ENCODE measurements at regions not wholly inside any gene's neighbourhood (a gene's known extent, or its start where the extent isn't known, plus 50 kb on each side); places are given as distances from the start of the nearest gene placed in this dataset.
"Not testable (repeated sequence)": the region's sequence is repeated elsewhere in the genome, so short reads cannot be mapped to it uniquely, and the experiment has no call there.

DNA sequence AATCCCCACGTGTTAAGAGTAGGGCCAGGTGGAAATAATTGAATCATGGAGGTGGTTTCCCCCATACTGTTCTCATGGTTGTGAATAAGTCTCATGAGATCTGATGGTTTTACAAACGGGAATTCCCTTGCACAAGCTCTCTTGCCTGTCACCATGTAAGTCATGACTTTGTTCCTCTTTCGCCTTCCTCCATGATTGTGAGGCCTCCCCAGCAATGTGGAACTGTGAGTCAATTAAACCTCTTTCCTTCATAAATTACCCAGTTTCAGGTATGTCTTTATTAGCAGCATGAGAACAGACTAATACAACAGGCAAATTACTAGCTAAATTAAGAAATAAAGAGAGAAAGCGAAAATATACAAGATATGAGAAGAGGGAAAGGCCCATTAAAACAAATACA is 1822.6 kb upstream of the PIK3C3 start:
- DNase-seq (ENCODE audit: low read depth), result not testable (repeated sequence)

DNA sequence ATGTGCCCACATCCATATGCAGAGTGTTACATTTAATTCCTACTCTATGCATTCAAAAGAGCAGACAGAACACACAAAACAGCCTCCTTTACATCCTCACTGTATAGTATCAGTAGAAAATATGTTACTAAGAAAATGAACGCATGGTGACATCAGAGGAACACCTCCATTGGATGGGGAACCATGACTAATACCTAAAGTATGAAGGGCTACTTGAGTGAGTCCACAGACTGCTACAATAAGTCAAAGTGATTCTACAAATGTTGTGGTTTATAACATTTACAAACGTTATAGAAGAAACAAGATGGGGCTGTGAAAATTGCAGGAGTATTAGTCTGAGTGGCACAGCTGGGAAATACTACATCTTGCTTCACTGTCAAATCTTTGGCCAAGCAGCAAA is 1830.9 kb upstream of the PIK3C3 start:
- DNase-seq (ENCODE audit: low read depth), result no peak

DNA sequence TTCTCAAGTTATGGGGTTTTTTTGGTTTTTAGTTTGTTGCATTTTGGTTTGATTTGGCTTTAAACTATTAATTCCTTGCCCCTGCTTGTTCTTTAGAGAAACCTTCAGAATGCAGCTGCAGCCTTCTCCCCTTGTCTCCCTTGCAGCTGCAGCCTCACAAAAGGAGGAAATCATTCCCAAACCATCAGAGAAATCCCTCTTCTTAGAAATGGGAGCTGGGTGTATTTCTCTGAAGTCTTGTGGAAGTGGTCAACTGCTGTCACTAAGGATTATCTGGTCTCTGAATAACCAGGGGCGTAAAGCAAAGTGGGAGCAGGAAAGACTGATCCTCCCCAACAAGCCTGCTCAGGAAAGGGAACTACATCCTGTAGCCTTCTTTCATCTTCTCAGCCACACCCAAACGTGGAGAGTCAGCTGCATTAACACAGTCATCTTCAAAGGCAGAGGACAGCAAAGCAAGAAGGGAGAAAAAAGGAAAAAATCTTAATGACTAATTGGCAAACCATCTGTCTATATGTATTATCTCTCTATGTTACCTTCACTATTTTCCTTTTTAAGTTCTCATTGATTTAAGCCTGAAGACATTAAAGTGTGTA is 1834.1 kb upstream of the PIK3C3 start:
- no peak for DNase-seq (ENCODE audit: low read depth)

DNA sequence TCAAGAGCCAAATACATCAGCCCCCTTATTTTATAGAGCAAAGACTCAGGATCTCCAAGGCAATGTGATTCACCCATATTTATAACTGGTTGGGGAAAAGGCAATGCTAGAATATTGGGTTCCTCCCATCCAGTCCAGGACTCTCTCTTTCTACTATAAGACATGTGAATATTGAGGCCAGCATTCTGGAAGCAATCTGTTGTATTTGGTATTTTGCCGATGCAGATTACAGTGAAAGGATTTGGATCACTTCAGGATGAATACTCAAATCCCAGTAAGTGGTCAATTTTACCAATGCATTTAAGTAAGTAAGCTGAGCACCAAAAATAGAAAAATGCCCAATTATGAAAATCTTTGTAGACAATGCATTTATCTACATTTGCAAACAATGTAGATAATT is 1834.7 kb upstream of the PIK3C3 start:
- DNase-seq (ENCODE audit: low read depth), result no peak

DNA sequence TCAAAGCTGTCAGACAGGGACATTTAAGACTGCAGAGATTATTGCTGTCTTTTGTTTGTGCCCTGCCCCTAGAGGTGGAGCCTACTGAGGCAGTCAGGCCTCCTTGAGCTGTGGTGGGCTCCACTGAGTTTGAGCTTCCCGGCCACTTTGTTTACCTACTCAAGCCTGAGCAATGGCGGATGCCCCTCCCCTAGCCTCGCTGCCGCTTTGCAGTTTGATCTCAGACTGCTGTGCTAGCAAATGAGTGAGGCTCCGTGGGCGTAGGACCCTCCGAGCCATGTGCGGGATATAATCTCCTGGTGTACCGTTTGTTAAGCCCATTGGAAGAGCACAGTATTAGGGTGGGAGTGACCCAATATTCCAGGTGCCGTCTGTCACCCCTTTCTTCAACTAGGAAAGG is 1835.5 kb upstream of the PIK3C3 start:
- DNase-seq (ENCODE audit: low read depth), result not testable (repeated sequence)

DNA sequence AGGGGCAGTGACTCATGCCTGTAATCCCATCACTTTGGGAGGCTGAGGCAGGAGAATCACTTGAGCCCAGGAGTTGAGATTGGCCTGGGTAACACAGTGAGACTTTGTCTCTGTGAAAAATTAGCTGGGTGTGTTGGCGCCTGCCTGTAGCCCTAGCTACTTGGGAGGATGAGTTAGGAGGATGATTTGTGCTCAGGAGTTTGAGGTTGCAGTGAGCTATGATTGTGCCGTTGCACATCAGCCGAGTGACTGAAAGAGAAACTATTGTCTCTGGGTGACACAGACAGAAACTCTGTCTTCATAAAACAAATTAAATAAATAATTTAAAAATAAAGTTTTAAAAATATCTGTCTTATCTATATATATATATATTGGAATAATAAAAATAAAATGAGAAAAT is 1844.6 kb upstream of the PIK3C3 start:
- DNase-seq (ENCODE audit: low read depth), result no peak

DNA sequence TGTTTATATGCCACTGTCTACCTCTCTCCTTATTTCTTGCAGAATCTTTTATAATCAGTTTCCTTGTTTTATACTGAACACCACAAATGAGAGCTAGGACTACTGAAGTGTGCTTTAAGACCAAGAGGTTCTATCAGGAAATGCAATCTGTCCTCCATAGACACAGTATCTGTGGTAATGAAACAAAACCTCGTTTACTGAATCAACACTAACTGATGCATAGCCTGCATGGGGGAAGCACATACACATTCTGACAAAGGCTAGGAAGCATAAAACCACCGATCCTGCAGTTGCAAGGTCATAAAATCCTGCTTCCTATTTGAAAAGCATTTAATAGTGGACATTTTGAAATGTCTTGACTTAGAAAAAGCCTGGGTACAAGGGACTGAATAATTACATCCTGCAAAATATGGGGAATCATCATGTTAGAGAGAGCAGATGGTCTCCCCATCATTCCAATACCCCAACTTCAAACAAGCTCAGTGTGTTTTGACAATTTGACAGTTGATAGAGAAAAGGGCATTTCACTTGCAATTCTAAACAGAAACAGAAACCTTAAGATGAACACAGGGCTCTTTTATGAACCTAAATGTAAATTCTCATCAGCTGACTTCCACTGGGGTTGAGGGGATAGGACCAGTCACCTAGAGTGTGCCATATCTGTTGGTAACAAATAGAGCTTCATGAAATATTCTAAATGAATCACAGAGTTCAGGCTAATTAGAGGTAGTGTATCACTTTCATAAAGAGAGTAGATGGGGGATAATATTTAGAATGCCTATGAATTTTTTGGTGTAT is 1845.6 kb upstream of the PIK3C3 start:
- DNase-seq (ENCODE audit: low read depth), result no peak

DNA sequence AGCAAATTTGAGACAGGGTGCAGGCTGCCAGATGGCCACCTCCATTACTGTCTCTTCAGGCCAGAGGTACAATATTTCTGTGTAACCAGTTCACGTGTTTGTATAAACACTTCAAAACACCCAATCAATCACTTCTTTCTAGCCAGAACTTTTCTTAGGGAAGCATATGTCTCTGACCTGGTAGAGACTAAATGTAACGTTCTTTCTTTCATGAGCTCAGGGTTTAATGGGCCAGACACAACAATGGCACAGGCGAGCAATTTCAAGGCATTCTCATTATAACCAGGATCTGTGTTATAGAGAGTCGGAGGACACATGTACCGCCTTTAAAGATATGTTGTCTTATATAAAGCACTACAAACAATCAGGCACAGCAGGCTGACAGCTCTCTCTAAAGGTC is 1846.4 kb upstream of the PIK3C3 start:
- no peak for DNase-seq (ENCODE audit: low read depth)

DNA sequence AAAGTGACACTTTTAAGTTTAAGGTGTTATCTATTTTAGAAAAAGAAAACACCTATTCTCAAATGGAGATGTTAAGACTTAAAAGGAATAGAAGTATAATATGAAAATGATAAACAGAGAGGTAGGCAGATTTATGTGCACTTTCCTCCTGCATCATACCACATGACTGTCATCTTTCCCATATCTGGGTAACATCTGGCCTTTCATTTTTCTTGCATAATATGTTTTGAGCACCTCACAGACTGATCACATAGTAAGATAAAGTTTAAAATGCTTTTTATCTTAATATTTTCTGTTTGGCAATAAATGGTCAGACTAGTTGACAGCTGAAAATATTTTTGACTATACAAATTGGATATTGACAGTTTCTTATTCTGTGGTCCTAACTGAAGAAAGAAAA is 1852.1 kb upstream of the PIK3C3 start:
- DNase-seq (ENCODE audit: low read depth), result no peak

DNA sequence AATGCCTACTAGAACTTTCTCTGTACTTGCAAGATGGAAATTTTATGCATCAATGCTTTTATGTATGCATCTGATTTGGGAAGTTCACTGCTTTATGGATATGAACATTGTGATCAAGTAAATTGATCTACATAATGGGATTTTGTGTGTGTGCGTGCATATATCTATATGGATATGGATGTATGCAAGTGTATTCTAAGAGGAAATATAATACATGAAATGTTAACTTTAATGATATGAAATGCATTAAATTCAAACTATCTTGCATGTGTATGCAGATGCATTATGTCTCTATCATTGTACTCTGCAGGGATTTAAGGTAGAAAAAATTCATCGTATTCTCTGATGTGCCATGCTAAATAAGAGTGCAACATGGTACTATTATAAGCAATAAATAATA is 1855.4 kb upstream of the PIK3C3 start:
- DNase-seq (ENCODE audit: low read depth), result no peak

DNA sequence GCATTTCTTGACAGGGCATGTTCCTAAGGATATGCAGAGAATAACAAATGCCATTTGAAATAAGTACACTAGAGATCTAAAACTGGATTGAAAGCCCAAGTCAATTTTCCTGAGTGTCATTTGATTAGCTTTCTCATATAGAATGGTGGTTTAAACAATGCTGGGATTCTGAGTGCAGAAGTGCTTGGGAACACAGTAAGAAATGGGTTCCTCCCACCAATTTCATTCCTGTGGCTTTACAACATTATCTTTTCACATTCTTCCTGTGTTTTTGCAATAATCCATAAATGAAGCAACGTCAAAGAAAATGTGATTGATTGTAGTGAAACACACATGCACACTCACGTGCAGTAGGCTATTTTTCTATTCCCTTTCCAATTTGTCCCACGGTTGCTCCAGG is 1858.4 kb upstream of the PIK3C3 start:
- no peak for DNase-seq (ENCODE audit: low read depth)

DNA sequence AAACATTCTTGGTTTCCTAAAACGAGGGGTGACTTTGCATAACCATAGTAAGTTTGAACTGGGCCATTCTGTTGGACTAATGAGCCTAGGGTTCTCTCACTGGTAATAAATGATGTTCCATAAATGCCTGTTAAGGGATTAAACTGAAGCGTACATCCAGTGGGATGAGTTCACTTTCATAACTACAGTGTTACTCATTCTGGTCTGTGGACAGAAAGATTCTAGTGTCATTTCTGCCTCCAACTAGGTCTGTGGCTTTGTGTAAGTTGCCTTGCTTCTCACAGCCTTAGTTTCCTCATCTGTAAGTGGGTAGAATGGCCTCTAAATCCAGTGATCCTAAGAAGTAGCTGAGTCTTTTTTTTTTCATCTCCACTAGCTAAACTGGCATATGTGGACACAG is 1860.6 kb upstream of the PIK3C3 start:
- DNase-seq (ENCODE audit: low read depth), result no peak

DNA sequence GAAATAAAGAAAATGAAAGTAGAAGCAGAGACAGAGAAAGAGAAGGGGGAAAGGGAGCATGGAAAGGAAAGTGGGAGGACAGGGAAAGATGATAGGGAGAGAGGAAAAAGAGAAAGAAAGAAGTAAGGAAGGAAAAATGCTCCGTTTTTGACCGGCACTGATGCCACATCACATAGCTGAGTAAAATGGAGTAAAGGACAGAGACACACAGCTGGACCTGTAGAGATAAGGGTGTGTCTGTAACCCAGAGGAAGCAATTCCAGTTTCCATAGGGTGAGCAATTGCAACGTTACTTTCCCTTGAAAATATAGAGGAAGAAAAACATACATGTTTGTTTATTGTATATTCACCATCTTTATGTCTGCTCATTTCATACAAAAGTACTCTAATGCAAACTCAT is 1866.9 kb upstream of the PIK3C3 start:
- DNase-seq (ENCODE audit: low read depth), result no peak

DNA sequence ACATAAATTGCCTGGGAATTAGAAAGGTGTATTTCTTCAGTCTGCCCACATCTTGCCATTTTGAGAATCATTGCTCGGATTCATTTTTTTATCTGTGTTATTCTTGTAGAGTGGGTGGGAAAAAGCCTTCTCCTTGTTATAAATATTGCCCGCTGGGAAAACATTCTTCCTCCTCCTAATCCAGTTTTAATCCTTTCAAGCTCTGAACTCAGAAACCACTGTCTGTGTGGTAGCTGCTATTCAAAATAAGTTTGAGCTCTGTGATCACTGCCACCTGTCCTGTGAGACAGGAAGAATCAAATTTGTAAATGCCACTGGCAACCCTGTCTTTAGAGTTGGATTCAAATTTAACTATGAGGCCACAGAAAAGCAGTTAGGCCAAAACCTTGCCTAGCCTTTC is 1875.2 kb upstream of the PIK3C3 start:
- no peak for DNase-seq (ENCODE audit: low read depth)

DNA sequence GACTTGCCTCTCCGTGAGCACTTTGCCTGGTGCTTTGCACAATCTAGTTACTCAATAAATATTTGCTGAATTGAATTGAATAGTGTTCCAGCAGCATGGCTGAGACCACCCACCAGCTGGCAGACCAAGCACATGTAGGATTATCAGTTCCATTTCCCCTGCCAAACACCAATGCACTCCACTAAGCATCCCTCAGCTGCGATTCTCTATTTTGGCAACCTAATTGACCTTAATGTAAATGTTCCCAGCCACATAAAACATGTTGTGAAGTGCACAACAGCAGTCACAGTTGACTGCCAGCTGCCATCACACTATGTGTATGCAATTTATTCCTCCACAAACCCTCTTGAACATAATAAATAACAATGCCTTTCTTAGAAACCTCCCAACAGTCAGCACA is 1879.4 kb upstream of the PIK3C3 start:
- no peak for DNase-seq (ENCODE audit: low read depth)

DNA sequence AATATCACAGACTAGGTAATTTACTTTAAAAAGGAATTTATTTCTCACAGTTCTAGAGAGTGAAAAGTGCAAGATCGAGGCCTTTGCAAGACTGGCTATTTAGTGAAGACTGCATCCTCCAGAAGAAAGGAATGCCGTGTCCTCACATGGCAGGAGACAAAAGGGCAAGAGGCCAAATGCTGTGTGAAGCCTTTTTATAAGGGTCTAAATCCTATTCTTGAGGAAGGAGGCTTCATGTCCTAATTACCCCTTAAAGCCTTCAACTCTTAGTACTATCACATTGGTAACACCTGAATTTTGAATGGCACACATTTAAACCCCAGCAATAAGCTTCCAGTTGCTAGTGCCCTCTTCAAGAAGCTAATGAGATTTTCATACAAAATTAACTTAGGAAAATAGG is 1882.3 kb upstream of the PIK3C3 start:
- DNase-seq (ENCODE audit: low read depth), result no peak

DNA sequence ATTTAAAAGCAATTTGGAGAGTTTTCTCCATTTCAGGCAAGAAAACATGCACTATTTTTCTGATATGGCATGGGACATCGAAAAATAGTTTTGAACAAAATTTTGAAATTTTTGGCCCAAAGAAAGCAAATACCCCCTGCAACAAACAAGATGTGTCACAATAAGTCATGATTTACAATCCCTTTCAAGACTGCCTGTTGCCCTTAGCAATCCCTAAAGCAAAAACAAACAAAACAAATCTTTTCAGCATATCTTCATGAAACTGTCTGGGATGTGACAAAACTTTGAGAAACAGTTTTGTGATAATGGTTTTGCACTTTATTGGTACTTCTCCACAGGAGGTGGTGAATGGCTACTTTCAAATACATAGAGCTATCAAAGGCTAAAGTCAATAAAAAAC is 1888.7 kb upstream of the PIK3C3 start:
- DNase-seq (ENCODE audit: low read depth), result no peak

DNA sequence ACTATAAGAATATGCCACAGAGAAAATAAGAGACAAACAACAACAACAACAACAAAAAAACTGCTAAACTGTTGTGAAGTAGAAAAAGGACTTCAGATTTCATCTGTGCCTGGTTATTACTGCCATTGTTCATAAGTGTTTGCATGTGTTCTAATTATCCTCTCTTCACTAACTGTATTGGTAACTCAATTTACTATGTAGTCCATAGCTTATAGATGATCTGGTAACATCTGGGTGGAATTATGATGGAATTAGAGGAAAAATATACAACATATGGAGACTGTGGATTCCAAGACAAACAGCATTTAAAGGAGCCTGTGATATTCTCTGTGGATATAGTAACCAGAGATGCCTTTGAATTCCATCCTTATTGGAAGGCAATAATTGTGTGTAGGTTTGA is 1891.5 kb upstream of the PIK3C3 start:
- no peak for DNase-seq (ENCODE audit: low read depth)

DNA sequence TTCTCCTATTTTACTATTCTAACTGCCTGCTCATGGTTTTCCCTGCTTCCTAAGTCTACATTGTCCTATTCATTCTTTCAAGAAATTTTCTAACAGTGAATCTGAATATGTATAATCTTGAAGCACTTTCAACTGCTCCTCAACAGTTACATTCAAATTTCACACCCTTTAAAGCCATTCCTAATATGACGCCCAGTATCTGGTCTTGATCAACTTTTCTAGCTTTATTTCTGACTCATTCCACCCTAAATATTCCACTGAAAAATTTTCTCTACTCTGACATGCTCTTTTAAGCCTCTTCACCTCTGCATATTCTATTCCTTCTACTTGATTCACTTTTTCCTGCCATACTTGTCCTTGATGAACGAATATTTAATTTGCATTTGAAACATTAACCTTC is 1893.9 kb upstream of the PIK3C3 start:
- no peak for DNase-seq (ENCODE audit: low read depth)

DNA sequence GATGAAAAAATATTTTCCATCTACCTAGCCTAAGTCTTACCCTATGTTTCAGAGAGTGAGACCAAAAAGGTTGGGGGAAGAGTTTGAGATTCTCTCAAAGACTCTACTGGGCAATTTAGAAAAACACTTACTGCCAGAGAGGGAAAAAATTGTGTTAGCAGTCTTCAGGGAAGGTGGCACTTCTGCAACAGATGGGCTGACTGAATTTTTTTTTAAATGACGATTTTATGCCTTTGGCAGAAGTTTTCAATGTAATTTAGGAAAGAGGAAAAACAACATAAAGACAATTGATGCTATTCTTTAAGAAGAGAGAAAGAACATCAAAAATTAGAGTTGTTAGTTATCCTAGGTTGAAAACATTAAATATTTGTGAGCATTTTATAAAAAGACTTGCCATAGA is 1894.5 kb upstream of the PIK3C3 start:
- no peak for DNase-seq (ENCODE audit: low read depth)

DNA sequence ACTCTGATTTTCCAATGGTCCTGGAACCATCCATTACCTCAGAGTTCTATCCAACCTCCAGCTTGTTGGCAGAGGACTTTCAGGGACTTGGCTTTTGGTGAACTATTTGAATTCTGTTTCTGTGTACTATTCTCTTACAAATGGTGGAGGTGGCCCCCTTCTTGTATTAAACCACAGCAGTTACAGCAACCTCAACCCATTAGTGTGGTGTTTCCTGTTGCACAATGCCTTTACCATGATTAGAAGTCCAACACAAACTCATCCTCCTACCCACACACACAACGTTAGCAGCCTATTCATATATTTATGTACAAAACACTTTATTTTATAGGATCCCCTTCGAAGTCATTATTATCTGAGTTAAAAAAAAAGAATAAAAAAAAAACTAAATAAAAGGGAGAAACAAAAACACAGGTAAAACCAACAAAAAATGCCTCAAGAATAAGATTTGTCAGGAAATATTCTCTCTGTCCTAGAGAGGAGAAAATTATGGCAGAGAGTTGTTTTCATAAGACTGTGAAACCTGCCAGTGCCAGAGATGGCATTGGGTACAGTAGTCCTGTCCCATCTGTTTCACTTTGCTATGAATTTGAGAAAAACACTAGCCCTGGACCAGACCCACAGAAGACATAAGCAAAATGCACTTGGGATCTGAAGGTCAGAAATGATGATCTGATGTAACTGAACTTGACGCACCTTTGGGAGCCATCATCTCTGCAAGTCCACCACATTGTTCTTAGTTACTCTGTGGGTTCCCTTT is 1896.0 kb upstream of the PIK3C3 start:
- DNase-seq (ENCODE audit: low read depth), result no peak

DNA sequence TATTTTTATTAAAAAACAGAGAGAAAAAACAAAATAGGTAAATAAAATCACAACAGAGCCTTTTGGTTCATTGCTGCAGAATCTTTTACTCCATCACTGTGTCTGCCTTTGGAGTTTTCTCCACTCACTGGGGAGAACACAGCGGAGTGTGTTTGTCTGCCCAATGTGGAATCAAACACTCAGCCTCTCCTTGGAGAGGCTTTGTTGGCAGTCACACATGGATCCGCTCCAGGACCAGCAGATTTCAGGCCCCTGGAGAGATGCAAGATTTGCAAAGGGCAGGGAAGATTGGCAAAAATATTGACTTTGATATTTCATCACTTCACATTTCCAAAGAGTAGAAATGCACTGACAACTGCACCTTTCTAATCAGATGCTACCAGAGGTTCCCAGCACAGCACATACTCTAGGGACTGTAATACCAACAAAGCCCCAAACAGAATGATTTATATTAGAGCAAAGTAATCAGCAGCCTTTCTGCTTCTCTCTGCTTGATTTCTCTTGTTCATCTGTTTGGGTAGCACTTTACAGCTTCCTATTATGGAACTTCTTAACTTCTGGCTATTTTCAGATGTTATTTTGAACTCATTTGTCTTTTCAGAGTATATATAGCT is 1898.8 kb upstream of the PIK3C3 start:
- DNase-seq (ENCODE audit: low read depth), result no peak

DNA sequence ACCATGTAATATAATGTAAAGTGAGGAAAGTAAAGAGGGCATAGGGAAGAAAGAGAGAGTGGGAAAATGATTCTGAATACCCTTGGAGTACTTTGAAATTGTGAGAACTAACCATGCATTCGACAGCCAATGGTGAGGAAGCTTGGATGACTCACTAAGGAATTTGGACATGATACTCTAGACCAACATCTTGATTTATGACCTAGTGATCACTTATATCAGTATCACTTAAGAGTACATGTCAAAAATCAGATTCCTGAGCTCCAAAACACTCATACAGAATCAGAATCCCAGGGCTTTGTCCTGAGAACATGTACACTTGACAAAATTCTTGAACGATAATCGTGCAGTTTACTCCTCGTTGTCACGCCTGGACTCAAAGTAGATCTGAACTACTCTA is 1899.8 kb upstream of the PIK3C3 start:
- DNase-seq (ENCODE audit: low read depth), result no peak

All from stimulated activated CD4-positive, alpha-beta T cell treated with anti-CD3 and anti-CD28 coated beads, Interleukin-2, amount 100 ng/mL, for 4 hours (primary cell).